ENCODE measurements at regions not wholly inside any gene's neighbourhood (a gene's known extent, or its start where the extent isn't known, plus 50 kb on each side); places are given as distances from the start of the nearest gene placed in this dataset.

DNA sequence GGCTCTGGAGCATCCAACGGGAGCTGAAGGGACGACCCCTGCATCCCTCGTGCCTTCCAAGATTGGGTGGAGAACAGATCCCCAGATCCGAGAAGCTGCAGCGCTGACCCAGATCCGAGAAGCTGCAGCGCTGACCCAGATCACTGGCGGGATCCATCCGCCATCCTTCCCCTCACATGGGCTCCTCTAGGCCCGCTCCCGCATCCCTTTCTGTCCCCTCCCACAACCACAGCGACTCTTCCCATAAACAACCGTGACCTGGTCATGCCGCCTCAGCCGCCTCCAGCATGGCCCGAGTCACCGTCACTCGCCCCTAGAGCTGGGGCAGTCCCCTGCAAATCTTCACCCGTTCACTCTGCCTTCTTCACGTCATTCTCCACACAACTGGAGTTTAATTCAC, 124.9 kb downstream of the UTP18 start:
- ATAC-seq (ENCODE audit: low read depth) (no peak), DNase-seq (ENCODE audit: low spot score) (no peak)
- TF ChIP-seq, protein P1, sequence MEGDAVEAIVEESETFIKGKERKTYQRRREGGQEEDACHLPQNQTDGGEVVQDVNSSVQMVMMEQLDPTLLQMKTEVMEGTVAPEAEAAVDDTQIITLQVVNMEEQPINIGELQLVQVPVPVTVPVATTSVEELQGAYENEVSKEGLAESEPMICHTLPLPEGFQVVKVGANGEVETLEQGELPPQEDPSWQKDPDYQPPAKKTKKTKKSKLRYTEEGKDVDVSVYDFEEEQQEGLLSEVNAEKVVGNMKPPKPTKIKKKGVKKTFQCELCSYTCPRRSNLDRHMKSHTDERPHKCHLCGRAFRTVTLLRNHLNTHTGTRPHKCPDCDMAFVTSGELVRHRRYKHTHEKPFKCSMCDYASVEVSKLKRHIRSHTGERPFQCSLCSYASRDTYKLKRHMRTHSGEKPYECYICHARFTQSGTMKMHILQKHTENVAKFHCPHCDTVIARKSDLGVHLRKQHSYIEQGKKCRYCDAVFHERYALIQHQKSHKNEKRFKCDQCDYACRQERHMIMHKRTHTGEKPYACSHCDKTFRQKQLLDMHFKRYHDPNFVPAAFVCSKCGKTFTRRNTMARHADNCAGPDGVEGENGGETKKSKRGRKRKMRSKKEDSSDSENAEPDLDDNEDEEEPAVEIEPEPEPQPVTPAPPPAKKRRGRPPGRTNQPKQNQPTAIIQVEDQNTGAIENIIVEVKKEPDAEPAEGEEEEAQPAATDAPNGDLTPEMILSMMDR (IDR thresholded peaks at IDR 0.05; ENCODE audit: poor library complexity, severe bottlenecking), result no peak
- Histone ChIP-seq H3K4me1 (ENCODE audit: insufficient read depth, poor library complexity, severe bottlenecking) (no peaks in the 10 kb centered on the region), H3K36me3 (ENCODE audit: low read depth) (no peaks in the 10 kb centered on the region), H3K4me3 (ENCODE audit: severe bottlenecking) (no peak overlapping the region), H3K27me3 (ENCODE audit: insufficient read depth, poor library complexity, severe bottlenecking) (peaks cover 10% of the 10 kb centered on the region), H3K9me3 (ENCODE audit: severe bottlenecking) (no peaks in the 10 kb centered on the region), H3K27ac (ENCODE audit: poor library complexity, severe bottlenecking) (no peak overlapping the region)

DNA sequence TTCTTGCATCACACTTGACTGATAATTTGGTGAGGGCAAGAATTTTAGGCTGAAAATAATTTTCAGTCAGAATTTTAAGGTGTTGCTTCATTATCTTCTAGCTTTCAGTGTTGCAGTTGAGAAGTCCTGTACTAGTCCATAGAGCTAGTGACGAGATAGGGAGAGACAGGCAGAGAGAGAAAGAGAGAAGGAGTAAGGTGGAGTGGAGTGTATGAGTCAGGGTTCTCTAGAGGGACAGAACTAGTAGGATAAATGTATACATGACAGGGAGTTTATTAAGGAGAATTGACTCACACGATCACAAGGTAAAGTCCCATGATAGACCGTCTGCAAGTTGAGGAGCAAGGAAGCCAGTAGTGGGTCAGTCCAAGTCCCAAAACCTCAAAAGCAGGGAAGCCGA, 127.2 kb downstream of the UTP18 start:
- TF ChIP-seq, protein P1 (IDR thresholded peaks at IDR 0.05; ENCODE audit: poor library complexity, severe bottlenecking), result no peak
- H3K27me3 ChIP-seq (ENCODE audit: insufficient read depth, poor library complexity, severe bottlenecking), result peaks cover 5% of the 10 kb centered on the region
- H3K4me3 ChIP-seq (ENCODE audit: severe bottlenecking), result no peak overlapping the region
- ATAC-seq (ENCODE audit: low read depth), result no peak
- H3K36me3 ChIP-seq (ENCODE audit: low read depth), result no peaks in the 10 kb centered on the region
- DNase-seq (ENCODE audit: low spot score), result no peak
- no peaks in the 10 kb centered on the region for H3K4me1 ChIP-seq (ENCODE audit: insufficient read depth, poor library complexity, severe bottlenecking)
- H3K27ac ChIP-seq (ENCODE audit: poor library complexity, severe bottlenecking), result no peak overlapping the region
- no peaks in the 10 kb centered on the region for H3K9me3 ChIP-seq (ENCODE audit: severe bottlenecking)

DNA sequence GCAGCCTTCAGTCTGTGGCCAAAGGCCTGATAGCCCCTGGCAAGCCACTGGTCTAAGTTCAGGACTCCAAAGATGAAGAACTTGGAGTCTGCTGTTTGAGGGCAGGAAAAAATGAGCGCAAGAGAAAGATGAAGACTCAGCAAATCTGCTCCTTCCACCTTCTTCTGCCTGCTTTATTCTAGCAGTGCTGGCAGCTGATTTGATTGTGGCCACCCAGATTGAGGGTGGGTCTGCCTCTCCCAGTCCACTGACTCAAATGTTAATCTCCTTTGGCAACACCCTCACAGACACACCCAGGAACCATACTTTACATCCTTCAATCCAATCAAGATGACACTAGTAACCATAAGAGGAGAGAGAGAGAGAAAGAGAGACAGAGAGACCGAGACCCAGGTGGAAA, 127.6 kb downstream of the UTP18 start:
- Histone ChIP-seq H3K4me1 (ENCODE audit: insufficient read depth, poor library complexity, severe bottlenecking) (no peaks in the 10 kb centered on the region), H3K27me3 (ENCODE audit: insufficient read depth, poor library complexity, severe bottlenecking) (peaks cover 3% of the 10 kb centered on the region), H3K36me3 (ENCODE audit: low read depth) (no peaks in the 10 kb centered on the region), H3K4me3 (ENCODE audit: severe bottlenecking) (no peak overlapping the region), H3K27ac (ENCODE audit: poor library complexity, severe bottlenecking) (no peak overlapping the region), H3K9me3 (ENCODE audit: severe bottlenecking) (no peaks in the 10 kb centered on the region)
- DNase-seq (ENCODE audit: low spot score) (no peak), ATAC-seq (ENCODE audit: low read depth) (no peak)
- TF ChIP-seq, protein P1 (IDR thresholded peaks at IDR 0.05; ENCODE audit: poor library complexity, severe bottlenecking), result no peak

DNA sequence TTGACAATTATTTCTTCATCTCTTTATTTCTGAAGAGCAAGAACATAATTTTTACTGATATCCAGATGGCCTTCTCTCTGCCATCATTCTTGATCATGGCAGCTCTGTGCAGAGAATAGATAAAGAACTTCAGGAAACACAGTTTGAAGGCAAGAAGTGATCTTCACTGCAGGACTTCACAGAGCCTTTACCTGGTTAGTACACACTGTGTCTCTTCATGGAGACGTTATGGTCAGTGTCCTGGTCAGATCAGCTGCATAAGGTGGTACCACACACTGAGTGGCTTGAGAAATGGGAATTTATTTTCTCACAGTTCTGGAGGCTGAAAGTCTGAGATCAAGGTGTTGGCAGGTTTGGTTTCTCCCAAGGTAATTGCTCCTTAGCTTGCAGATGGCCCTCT, 129.5 kb downstream of the UTP18 start:
- Histone ChIP-seq H3K27ac (ENCODE audit: poor library complexity, severe bottlenecking) (no peak overlapping the region), H3K4me3 (ENCODE audit: severe bottlenecking) (no peak overlapping the region), H3K4me1 (ENCODE audit: insufficient read depth, poor library complexity, severe bottlenecking) (no peaks in the 10 kb centered on the region), H3K27me3 (ENCODE audit: insufficient read depth, poor library complexity, severe bottlenecking) (peaks cover 3% of the 10 kb centered on the region), H3K36me3 (ENCODE audit: low read depth) (no peaks in the 10 kb centered on the region), H3K9me3 (ENCODE audit: severe bottlenecking) (no peaks in the 10 kb centered on the region)
- TF ChIP-seq, protein P1 (IDR thresholded peaks at IDR 0.05; ENCODE audit: poor library complexity, severe bottlenecking), result no peak
- ATAC-seq (ENCODE audit: low read depth) (no peak), DNase-seq (ENCODE audit: low spot score) (no peak)

DNA sequence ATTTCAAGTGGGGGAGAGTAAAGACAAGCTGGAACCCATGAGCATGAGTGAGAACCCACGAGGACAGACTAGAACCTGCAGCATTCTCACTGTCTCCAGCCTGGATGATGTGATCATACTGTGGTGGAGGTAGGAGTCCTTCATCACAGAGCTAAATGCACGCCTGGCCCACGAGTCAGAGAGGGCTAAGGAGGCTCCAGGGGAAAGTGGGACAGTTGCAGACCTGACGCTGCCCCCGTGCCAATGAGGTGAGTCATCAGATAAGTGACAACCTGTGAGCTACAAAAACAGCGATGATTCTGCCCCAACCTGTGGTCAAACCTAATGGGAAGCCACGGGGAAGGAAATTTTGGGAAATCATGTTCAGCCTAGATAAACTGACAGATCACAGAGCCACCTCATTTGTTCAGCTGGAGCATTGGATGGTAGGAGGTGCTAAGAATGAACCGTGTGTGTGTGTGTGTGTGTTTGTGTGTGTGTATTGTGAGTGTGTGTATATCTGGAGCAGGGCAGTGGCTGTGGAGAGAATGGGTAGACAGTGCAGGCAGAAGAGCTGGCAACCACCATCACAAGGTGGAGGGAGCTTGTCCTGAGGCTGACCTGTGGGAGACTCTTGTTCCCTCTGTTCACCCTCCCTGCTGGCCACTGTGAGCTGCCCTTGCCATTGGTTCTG, 131.8 kb downstream of the UTP18 start:
- TF ChIP-seq, protein P1 (IDR thresholded peaks at IDR 0.05; ENCODE audit: poor library complexity, severe bottlenecking), result no peak
- H3K27me3 ChIP-seq (ENCODE audit: insufficient read depth, poor library complexity, severe bottlenecking), result peaks cover 3% of the 10 kb centered on the region
- ATAC-seq (ENCODE audit: low read depth) (no peak), DNase-seq (ENCODE audit: low spot score) (no peak)
- H3K4me3 ChIP-seq (ENCODE audit: severe bottlenecking), result no peak overlapping the region
- no peaks in the 10 kb centered on the region for H3K9me3 ChIP-seq (ENCODE audit: severe bottlenecking)
- no peaks in the 10 kb centered on the region for H3K4me1 ChIP-seq (ENCODE audit: insufficient read depth, poor library complexity, severe bottlenecking)
- H3K36me3 ChIP-seq (ENCODE audit: low read depth), result no peaks in the 10 kb centered on the region
- no peak overlapping the region for H3K27ac ChIP-seq (ENCODE audit: poor library complexity, severe bottlenecking)

Data from RWPE2 (cell line).